ENCODE measurements at regions not wholly inside any gene's neighbourhood (a gene's known extent, or its start where the extent isn't known, plus 50 kb on each side); places are given as distances from the start of the nearest gene placed in this dataset.

DNA sequence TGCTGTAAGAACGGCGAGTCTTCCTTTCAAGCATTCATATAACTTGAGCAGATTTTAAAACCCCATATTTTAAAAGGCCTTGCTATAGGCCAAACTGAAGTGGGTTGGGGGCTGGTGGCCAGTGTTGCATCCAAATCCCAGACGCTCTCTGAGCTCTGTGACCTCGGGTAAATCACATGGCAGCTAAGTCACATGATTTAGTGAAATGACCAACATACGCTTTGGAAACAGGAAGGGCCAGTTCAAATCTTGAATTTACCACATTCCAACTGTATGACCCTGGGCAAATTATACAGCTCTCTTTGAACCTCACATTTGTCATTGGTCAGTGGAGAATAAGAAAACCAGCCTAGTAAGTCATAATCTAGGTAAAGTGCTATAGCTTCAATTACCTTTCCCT lies 519.3 kb downstream of the HAPSTR1 start:
- no peak for TF ChIP-seq YY1 (IDR thresholded peaks at IDR 0.05; ENCODE audit: low read depth)
- no peak for TF ChIP-seq EGR1 (IDR thresholded peaks at IDR 0.05)

Measured in Ishikawa (cell line).